HepG2 (cell line): ENCODE measurements at regions not wholly inside any gene's neighbourhood (a gene's known extent, or its start where the extent isn't known, plus 50 kb on each side); places are given as distances from the start of the nearest gene placed in this dataset.
A peak's percentile ranks its signal among the peaks of the same experiment; 100 is the strongest.

Source experiments
- ATAC-seq: fragments of 200-7000 bp; cut with Tn5 transposase; 3 replicates; pipeline ENCODE4 v1.9.1; 2020; ENCODE audit warnings: mild to moderate bottlenecking, moderate library complexity
- BruUV-seq: library from RNA; stranded (reverse); fragments of 400-500 nt; replicated peaks from 2 replicates; lab custom pipeline; 2021; lab: Mats Ljungman, UMichigan
- CTCF ChIA-PET: fragments of 300-600 bp; formaldehyde crosslinking; extraction: SDS; loops from one replicate; lab custom pipeline; 2021; ENCODE audit warnings: low total read pairs, inconsistent platforms, low intra/inter-chr PET ratio; lab: Yijun Ruan, JAX
- POLR2A ChIA-PET: fragments of 350-600 bp; sonication (Branson Sonifier 250); formaldehyde crosslinking; loops from one replicate; lab custom pipeline; 2020; ENCODE audit warnings: antibody characterized with exemption, inconsistent platforms; lab: Yijun Ruan, JAX
- DNase-seq: peaks from one replicate; pipeline ENCODE4 v3.0.0-alpha.2; 2015; ENCODE audit warnings: low spot score
- FAIRE-seq: peaks from 3 replicates; lab custom pipeline; 2011; peaks lifted over from hg19 to GRCh38; lab: Jason Lieb, UNC
- H2AFZ ChIP-seq: one replicate; pipeline ENCODE4 v1.6.1; 2011; ENCODE audit warnings: low read length, inconsistent platforms
- H3K27ac ChIP-seq: fragments of 300-600 bp; 3 replicates; pipeline ENCODE4 v1.8.0; 2011; ENCODE audit warnings: mixed run types, mild to moderate bottlenecking, mixed read lengths, low read length, inconsistent platforms; ENCODE audit not compliant: insufficient read depth; ENCODE audit errors: extremely low read length
- H3K27me3 ChIP-seq, 2 experiments: fragments of 200-600 bp in 1 of 2; 2 replicates in 1 of 2; 3 replicates in 1 of 2; pipeline versions ENCODE4 v1.6.0 to v1.8.0; 2011; ENCODE audit warnings: low read length in 2 of 2, mild to moderate bottlenecking in 2 of 2, moderate library complexity in 2 of 2, inconsistent platforms in 1 of 2; ENCODE audit not compliant: insufficient read depth in 2 of 2, control insufficient read depth in 1 of 2
- H3K36me3 ChIP-seq, 2 experiments: fragments of 200-600 bp in 1 of 2; replicated peaks in 1 of 2; 2 replicates in 1 of 2; 3 replicates in 1 of 2; pipeline versions ENCODE4 v1.5.1 to v1.8.0; 2011; ENCODE audit warnings: low read length in 2 of 2, inconsistent platforms in 1 of 2; ENCODE audit not compliant: insufficient read depth in 2 of 2, control insufficient read depth in 1 of 2
- H3K4me1 ChIP-seq: 2 replicates; pipeline ENCODE4 v1.5.1; 2012; ENCODE audit warnings: low read length, inconsistent platforms; ENCODE audit not compliant: insufficient read depth
- H3K4me2 ChIP-seq: 2 replicates; pipeline ENCODE4 v1.6.0; 2011; ENCODE audit warnings: low read depth, low read length, inconsistent platforms
- H3K4me3 ChIP-seq, 3 experiments: fragments of 200-600 bp in 1 of 3; sonication (generic), shearing (Covaris generic) in 1 of 3; replicated peaks in 1 of 3; 2 replicates each; pipeline ENCODE4 v1.5.1; 2011 to 2016; ENCODE audit warnings: low read length in 3 of 3, inconsistent platforms in 2 of 3, low read depth in 2 of 3, mild to moderate bottlenecking in 2 of 3, control low read depth in 1 of 3, mixed read lengths in 1 of 3; ENCODE audit not compliant: insufficient read depth in 1 of 3
- H3K79me2 ChIP-seq: one replicate; pipeline ENCODE4 v1.6.1; 2011; ENCODE audit warnings: low read length, inconsistent platforms; ENCODE audit not compliant: insufficient read depth
- H3K9ac ChIP-seq: 2 replicates; pipeline ENCODE4 v1.6.0; 2011; ENCODE audit warnings: mild to moderate bottlenecking, low read depth, low read length, inconsistent platforms; ENCODE audit not compliant: insufficient read depth
- H3K9me3 ChIP-seq: 2 replicates; pipeline ENCODE4 v1.5.1; 2012; ENCODE audit warnings: mild to moderate bottlenecking, low read length
- H4K20me1 ChIP-seq: 2 replicates; pipeline ENCODE4 v1.6.0; 2011; ENCODE audit warnings: inconsistent platforms, mild to moderate bottlenecking, low read length, moderate library complexity; ENCODE audit not compliant: insufficient read depth
- BCL6 ChIP-seq: IDR thresholded peaks from 2 replicates; pipeline ENCODE4 v1.6.1; 2016; ENCODE audit warnings: missing genetic modification reagents, missing compliant biosample characterization
- ETV5 ChIP-seq: IDR thresholded peaks from 2 replicates; pipeline ENCODE4 v1.6.1; 2018; ENCODE audit warnings: missing biosample characterization, missing genetic modification reagents, inconsistent platforms, borderline replicate concordance
- FOXO1 ChIP-seq: sonication (generic); formaldehyde crosslinking; IDR thresholded peaks from 2 replicates; pipeline ENCODE4 v1.4.0; 2020; ENCODE audit warnings: missing genetic modification reagents
- FUBP1 ChIP-seq: sonication (generic); formaldehyde crosslinking; IDR thresholded peaks from 2 replicates; pipeline ENCODE4 v1.5.1; 2020; ENCODE audit warnings: missing genetic modification reagents, mild to moderate bottlenecking, borderline replicate concordance
- MTF2 ChIP-seq: sonication (generic); formaldehyde crosslinking; IDR thresholded peaks from 2 replicates; pipeline ENCODE4 v1.5.0; 2020; ENCODE audit warnings: missing genetic modification reagents, borderline replicate concordance
- NFE2 ChIP-seq: sonication (generic); formaldehyde crosslinking; IDR thresholded peaks from 2 replicates; pipeline ENCODE4 v1.4.0; 2020; ENCODE audit warnings: missing genetic modification reagents
- STAG1 ChIP-seq: sonication (generic); formaldehyde crosslinking; IDR thresholded peaks from 2 replicates; pipeline ENCODE4 v1.4.0; 2020; ENCODE audit warnings: missing genetic modification reagents
- TCF7L2 ChIP-seq: IDR thresholded peaks from 2 replicates; pipeline ENCODE4 v1.6.1; 2011; ENCODE audit warnings: mild to moderate bottlenecking, low read depth, low read length, moderate library complexity
- ZFP90 ChIP-seq: sonication (generic); formaldehyde crosslinking; IDR thresholded peaks from 2 replicates; pipeline ENCODE4 v1.8.0; 2022; ENCODE audit warnings: missing genetic modification reagents, mild to moderate bottlenecking, inconsistent platforms, borderline replicate concordance
- ZNF639 ChIP-seq: conservative IDR thresholded peaks from 2 replicates; pipeline ENCODE4 v1.6.1; 2018; ENCODE audit warnings: missing genetic modification reagents
- ZNF660 ChIP-seq: sonication (generic); formaldehyde crosslinking; IDR thresholded peaks from 2 replicates; pipeline ENCODE4 v1.5.1; 2020; ENCODE audit warnings: mild to moderate bottlenecking, low read depth, missing genetic modification reagents, borderline replicate concordance
- WGBS: methylation state at CpG from one replicate; pipeline ENCODE4 v1.1.6; 2017; ENCODE audit warnings: low lambda C conversion rate; 5-methylcytosine and 5-hydroxymethylcytosine counted together
- in situ Hi-C: cut with HindIII; loops from 2 replicates; pipeline ENCODE4 v1.10.0; 2017; ENCODE audit warnings: low pct_unique_long_range_greater_than_20kb; ENCODE audit not compliant: extremely low pct_ligation_motif_present
- intact Hi-C: fragments of 100-400 bp; cut with micrococcal nuclease; formaldehyde crosslinking; loops from one replicate; pipeline ENCODE4 v1.10.0; 2022; ENCODE audit not compliant: unreplicated experiment

DNA sequence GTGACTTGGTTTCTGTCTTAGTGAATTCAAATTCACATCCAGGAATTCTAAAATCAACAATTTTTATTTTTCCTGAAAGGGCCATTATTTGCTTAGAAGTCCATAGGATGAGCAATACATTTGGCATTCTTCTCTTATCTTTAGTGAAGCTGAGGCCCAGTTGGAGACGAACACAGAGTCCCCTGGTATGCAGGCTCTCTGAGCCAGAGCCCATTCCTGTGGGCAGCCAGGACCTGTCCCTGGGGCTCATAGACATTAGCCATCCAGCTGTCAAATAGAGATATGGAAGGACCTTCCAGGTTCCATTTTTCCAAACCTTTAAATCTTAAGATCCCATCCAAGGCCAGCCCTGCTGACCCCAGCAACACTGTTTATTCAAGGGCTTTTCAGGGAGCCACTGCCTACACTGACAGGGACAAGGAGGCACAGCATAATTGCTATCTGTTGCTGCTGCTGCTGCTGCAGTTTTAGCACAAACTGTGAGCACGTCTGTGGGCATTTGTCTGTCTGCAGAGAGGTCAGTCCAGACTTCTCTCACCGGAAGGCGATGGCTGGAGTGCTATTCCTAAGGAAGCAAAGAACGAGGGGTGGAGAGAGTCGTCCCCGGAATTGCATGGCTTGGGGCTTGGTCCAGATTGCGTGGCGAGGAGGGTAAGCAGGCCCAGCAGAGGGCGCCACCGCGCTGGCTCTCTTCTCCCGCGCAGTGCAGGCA, 639.0 kb downstream of the CCDC171 start (continued):
- TF ChIP-seq FUBP1 (CRISPR knock-in tag) (no peak), STAG1 (CRISPR knock-in tag) (peak; percentile 76), FOXO1 (no peak), ZNF660 (CRISPR knock-in tag) (no peak), ETV5 (no peak), MTF2 (no peak), ZFP90 (CRISPR knock-in tag) (no peak)
- TF ChIP-seq, all 625 proteins: peak for 5

GRCh38 chr9:16192403-16193017, 639.7 kb downstream of the CCDC171 start:
- Histone ChIP-seq H3K9ac (no peak overlapping the region), H4K20me1 (no peaks in the 10 kb centered on the region), H3K27me3 (peaks cover 2 to 7% of the 10 kb centered on the region in 2 experiments; a peak in 1 of 5 replicates), H3K4me2 (no peak overlapping the region; the same call in 1 of the 2 replicates), H3K36me3 (no peaks in the 10 kb centered on the region), H3K27ac (no peak overlapping the region), H3K79me2 (no peaks in the 10 kb centered on the region)
- DNase-seq (no peak), ATAC-seq (no peak; the same call in 2 of the 3 replicates), FAIRE-seq (no peak)
- intact Hi-C loops = no loop called here
- 8% methylated on average over 6 of the region's 6 CpGs for WGBS
- CTCF ChIA-PET = no interaction called here
- POLR2A ChIA-PET = no interaction called here
- no peak for TF ChIP-seq NFE2 (CRISPR knock-in tag)
- TF ChIP-seq TCF7L2 = no peak
- TF ChIP-seq BCL6 = no peak
- no peak for TF ChIP-seq ZNF639
- TF ChIP-seq, all 625 proteins: peak for 0
- BruUV-seq = no TSS peak
- Histone ChIP-seq H2AFZ (no peak overlapping the region), H3K9me3 (no peaks in the 10 kb centered on the region), H3K4me3 (no peak overlapping the region), H3K4me1 (no peaks in the 10 kb centered on the region)
- in situ Hi-C loops = no loop called here
